HCT116 (cell line): ENCODE measurements at regions not wholly inside any gene's neighbourhood (a gene's known extent, or its start where the extent isn't known, plus 50 kb on each side); places are given as distances from the start of the nearest gene placed in this dataset.

Experiments used
- ATAC-seq: fragments of 200-7000 bp; cut with Tn5 transposase; 2 replicates; pipeline ENCODE4 v1.9.1; 2020; ENCODE audit warnings: mild to moderate bottlenecking, moderate library complexity
- BruUV-seq: library from RNA; stranded (reverse); fragments of 400-500 nt; replicated peaks from 2 replicates; lab custom pipeline; 2021; lab: Mats Ljungman, UMichigan
- CTCF ChIA-PET: fragments of 300-600 bp; sonication (Branson Sonifier 250); formaldehyde crosslinking; loops from one replicate; lab custom pipeline; 2021; ENCODE audit warnings: antibody characterized with exemption; lab: Charles Lee
- POLR2A ChIA-PET: fragments of 300-600, 350-600 bp; sonication (Branson Sonifier 250); formaldehyde crosslinking; loops from one replicate; lab custom pipeline; 2021; ENCODE audit warnings: antibody characterized with exemption; lab: Charles Lee
- RAD21 ChIA-PET, 2 experiments: fragments of 300-600 bp; sonication (Branson Sonifier 250); formaldehyde crosslinking; loops; one replicate each; lab custom pipeline; 2023; ENCODE audit warnings: low total read pairs in 2 of 2; ENCODE audit not compliant: uncharacterized antibody in 2 of 2, unreplicated experiment in 2 of 2, low non-redundant PET in 1 of 2; lab: Charles Lee
- DNase-seq: peaks from one replicate; pipeline ENCODE4 v3.0.0-alpha.2; 2010; ENCODE audit warnings: low read depth, low spot score
- H2AFZ ChIP-seq: fragments of 200-600 bp; shearing (Covaris generic), sonication (generic); 2 replicates; pipeline ENCODE4 v1.6.1; 2017; ENCODE audit warnings: low read depth, mixed run types, mixed read lengths, antibody characterized with exemption, low read length; ENCODE audit not compliant: poor library complexity, severe bottlenecking
- H3K27ac ChIP-seq: 2 replicates; pipeline ENCODE4 v1.5.1; 2012; ENCODE audit warnings: low read depth, low read length
- H3K27me3 ChIP-seq: fragments of 200-600 bp; sonication (generic); 2 replicates; pipeline ENCODE4 v1.6.1; 2016; ENCODE audit warnings: mixed run types, low read length, mixed read lengths; ENCODE audit not compliant: insufficient read depth
- H3K36me3 ChIP-seq, 2 experiments: fragments of 200-500 bp in 1 of 2; fragments of 200-600 bp in 1 of 2; sonication (Bioruptor generic) in 1 of 2; sonication (generic) in 1 of 2; 2 replicates each; pipeline versions ENCODE4 v1.5.1 to v1.6.1; 2014 to 2016; ENCODE audit warnings: low read length in 2 of 2, inconsistent platforms in 1 of 2, mixed read lengths in 1 of 2, mixed run types in 1 of 2; ENCODE audit not compliant: insufficient read depth in 2 of 2, control insufficient read depth in 1 of 2
- H3K4me1 ChIP-seq, 2 experiments: fragments of 200-600 bp in 1 of 2; sonication (generic) in 1 of 2; 2 replicates each; pipeline versions ENCODE4 v1.5.1 to v1.6.1; 2012 to 2017; ENCODE audit warnings: low read length in 2 of 2, inconsistent platforms in 1 of 2, mild to moderate bottlenecking in 1 of 2, mixed read lengths in 1 of 2, mixed run types in 1 of 2, moderate library complexity in 1 of 2; ENCODE audit not compliant: insufficient read depth in 2 of 2, control insufficient read depth in 1 of 2
- H3K4me2 ChIP-seq: fragments of 200-600 bp; sonication (generic); 2 replicates; pipeline ENCODE4 v1.6.1; 2017; ENCODE audit warnings: mixed run types, low read length, mixed read lengths
- H3K4me3 ChIP-seq, 2 experiments: fragments of 200-600 bp in 1 of 2; sonication (generic) in 1 of 2; replicated peaks in 1 of 2; 2 replicates each; pipeline ENCODE4 v1.5.1; 2011 to 2016; ENCODE audit warnings: low read length in 2 of 2, control low read depth in 1 of 2, low read depth in 1 of 2, mild to moderate bottlenecking in 1 of 2, mixed read lengths in 1 of 2, mixed run types in 1 of 2
- H3K79me2 ChIP-seq: fragments of 200-600 bp; sonication (generic); 2 replicates; pipeline ENCODE4 v1.6.1; 2017; ENCODE audit warnings: mild to moderate bottlenecking, mixed run types, low read length, moderate library complexity, mixed read lengths; ENCODE audit not compliant: insufficient read depth
- H3K9ac ChIP-seq: fragments of 200-600 bp; sonication (generic); 2 replicates; pipeline ENCODE4 v1.6.1; 2016; ENCODE audit warnings: low read length, mixed read lengths
- H3K9me2 ChIP-seq: fragments of 200-600 bp; sonication (generic), shearing (Covaris generic); 2 replicates; pipeline ENCODE4 v1.6.1; 2017; ENCODE audit warnings: mixed run types, mild to moderate bottlenecking, moderate library complexity; ENCODE audit not compliant: insufficient read depth
- H3K9me3 ChIP-seq, 2 experiments: fragments of 200-500 bp in 1 of 2; fragments of 200-600 bp in 1 of 2; sonication (Bioruptor generic) in 1 of 2; sonication (generic) in 1 of 2; 2 replicates each; pipeline ENCODE4 v1.6.1; 2014 to 2017; ENCODE audit warnings: low read length in 2 of 2, mixed read lengths in 2 of 2, inconsistent platforms in 1 of 2, low read depth in 1 of 2, mild to moderate bottlenecking in 1 of 2, mixed run types in 1 of 2, moderate library complexity in 1 of 2; ENCODE audit not compliant: control insufficient read depth in 1 of 2, insufficient read depth in 1 of 2
- H4K20me1 ChIP-seq: fragments of 200-600 bp; sonication (generic), shearing (Covaris generic); 2 replicates; pipeline ENCODE4 v1.6.1; 2017; ENCODE audit warnings: mixed run types, mild to moderate bottlenecking, moderate library complexity; ENCODE audit not compliant: insufficient read depth
- EGR1 ChIP-seq: IDR thresholded peaks from 2 replicates; pipeline ENCODE4 v1.6.1; 2012; ENCODE audit warnings: low read depth
- POLR2A ChIP-seq: IDR thresholded peaks from 2 replicates; pipeline ENCODE4 v1.7.0; 2011; ENCODE audit warnings: borderline replicate concordance; ENCODE audit not compliant: insufficient read depth, insufficient read length; ENCODE audit errors: extremely low read depth
- SIN3A ChIP-seq: IDR thresholded peaks from 2 replicates; pipeline ENCODE4 v1.6.1; 2012; ENCODE audit warnings: low read depth
- SRF ChIP-seq: IDR thresholded peaks from 2 replicates; pipeline ENCODE4 v1.6.1; 2012; ENCODE audit warnings: low read depth
- TCF7L2 ChIP-seq: IDR thresholded peaks from 2 replicates; pipeline ENCODE4 v1.7.0; 2011; ENCODE audit warnings: borderline replicate concordance, inconsistent platforms; ENCODE audit not compliant: insufficient read depth, insufficient read length; ENCODE audit errors: extremely low read depth
- ZFX ChIP-seq: fragments of 450-650 bp; IDR thresholded peaks from 2 replicates; pipeline ENCODE4 v1.6.1; 2017
- ZNF274 ChIP-seq: fragments of 200-500 bp; sonication (Bioruptor generic); IDR thresholded peaks from 2 replicates; pipeline ENCODE4 v1.6.1; 2014; ENCODE audit warnings: mild to moderate bottlenecking, low read depth, low read length, inconsistent platforms
- intact Hi-C: fragments of 100-400 bp; cut with micrococcal nuclease; formaldehyde crosslinking; loops from 2 replicates; pipeline ENCODE4 v1.10.0; 2022
- TF ChIP-seq, protein P1 (sequence below), 3 experiments: fragments of 200-600 bp in 1 of 3; sonication (generic) in 1 of 3; IDR thresholded peaks in 2 of 3; conservative IDR thresholded peaks in 1 of 3; 2 replicates each; pipeline ENCODE4 v1.5.1; 2012 to 2017; ENCODE audit warnings: low read depth in 2 of 3, low read length in 2 of 3, antibody characterized with exemption in 1 of 3, borderline replicate concordance in 1 of 3, control low read depth in 1 of 3, mild to moderate bottlenecking in 1 of 3, mixed read lengths in 1 of 3, mixed run types in 1 of 3, moderate library complexity in 1 of 3; ENCODE audit not compliant: insufficient read depth in 1 of 3
- TF ChIP-seq, protein P2 (sequence below): IDR thresholded peaks from 2 replicates; pipeline ENCODE4 v1.6.1; 2011; ENCODE audit warnings: mild to moderate bottlenecking, low read length, moderate library complexity; ENCODE audit not compliant: insufficient replicate concordance; ENCODE audit errors: extremely low read depth
- TF ChIP-seq, protein P3 (sequence below): IDR thresholded peaks from 2 replicates; pipeline ENCODE4 v1.6.1; 2012; ENCODE audit warnings: low read depth
- TF ChIP-seq, protein P4 (sequence below): IDR thresholded peaks from 2 replicates; pipeline ENCODE4 v1.6.1; 2012

DNA sequence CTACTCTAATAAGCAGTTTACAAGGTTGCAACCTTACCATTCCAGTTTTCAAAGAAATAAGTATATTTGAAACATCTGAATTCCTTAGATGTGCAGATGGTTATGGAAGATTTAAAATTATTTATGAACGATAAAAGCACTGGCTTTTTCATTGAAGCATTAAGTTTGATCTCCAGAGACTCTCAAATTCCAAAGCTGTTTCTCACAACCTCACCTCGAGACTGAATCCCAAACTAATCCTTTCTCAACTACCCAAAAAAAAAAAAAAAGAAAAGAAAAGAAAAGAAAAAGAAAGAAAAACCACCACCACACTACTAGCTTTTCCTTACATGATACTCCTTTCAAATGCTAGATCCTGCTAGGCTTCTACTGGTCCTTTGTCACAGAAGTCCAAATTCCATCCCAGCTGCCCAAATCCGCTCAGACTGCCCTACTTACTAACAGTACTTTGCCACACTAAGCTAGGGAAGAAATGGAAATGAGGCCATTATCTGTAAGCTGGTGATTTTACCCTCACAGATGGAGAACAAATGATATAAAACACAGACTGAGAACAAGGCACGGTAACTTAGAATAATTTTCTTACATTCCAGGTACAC is 100.6 kb upstream of the CDK1 start (continued):
- TF ChIP-seq, protein P1, sequence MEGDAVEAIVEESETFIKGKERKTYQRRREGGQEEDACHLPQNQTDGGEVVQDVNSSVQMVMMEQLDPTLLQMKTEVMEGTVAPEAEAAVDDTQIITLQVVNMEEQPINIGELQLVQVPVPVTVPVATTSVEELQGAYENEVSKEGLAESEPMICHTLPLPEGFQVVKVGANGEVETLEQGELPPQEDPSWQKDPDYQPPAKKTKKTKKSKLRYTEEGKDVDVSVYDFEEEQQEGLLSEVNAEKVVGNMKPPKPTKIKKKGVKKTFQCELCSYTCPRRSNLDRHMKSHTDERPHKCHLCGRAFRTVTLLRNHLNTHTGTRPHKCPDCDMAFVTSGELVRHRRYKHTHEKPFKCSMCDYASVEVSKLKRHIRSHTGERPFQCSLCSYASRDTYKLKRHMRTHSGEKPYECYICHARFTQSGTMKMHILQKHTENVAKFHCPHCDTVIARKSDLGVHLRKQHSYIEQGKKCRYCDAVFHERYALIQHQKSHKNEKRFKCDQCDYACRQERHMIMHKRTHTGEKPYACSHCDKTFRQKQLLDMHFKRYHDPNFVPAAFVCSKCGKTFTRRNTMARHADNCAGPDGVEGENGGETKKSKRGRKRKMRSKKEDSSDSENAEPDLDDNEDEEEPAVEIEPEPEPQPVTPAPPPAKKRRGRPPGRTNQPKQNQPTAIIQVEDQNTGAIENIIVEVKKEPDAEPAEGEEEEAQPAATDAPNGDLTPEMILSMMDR (IDR thresholded peaks at IDR 0.05 in 2 of 3, conservative IDR thresholded peaks at IDR 0.05 in 1 of 3; ENCODE audit: borderline replicate concordance in 1 of 3, insufficient read depth in 1 of 3, low read depth in 2 of 3, low read length in 2 of 3): no peak
- TF ChIP-seq TCF7L2: no peak
- no peak for TF ChIP-seq POLR2A
- TF ChIP-seq SRF: no peak
- no peak for TF ChIP-seq EGR1
- TF ChIP-seq, all 23 proteins: peak for 0

DNA sequence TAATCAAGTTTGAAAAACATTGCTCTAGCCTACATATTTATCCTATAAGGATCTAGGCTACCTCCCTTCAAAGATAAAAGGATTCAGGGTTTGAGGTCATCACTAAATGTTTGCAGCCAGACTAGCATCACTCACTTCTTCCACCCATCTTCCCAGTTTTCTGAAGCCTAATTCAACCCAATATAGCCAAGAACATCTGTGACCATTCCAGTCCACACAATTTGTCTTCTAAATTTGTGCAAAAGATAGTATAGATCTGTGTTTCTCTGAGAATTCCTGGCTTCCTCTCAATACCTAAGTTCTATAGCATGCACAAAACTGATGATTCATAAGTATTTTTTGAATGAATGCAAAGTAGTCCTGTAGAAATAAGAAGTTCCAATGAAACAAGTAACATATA is 103.0 kb upstream of the CDK1 start:
- no peaks in the 10 kb centered on the region for H3K79me2 ChIP-seq
- no peak for DNase-seq
- no peak overlapping the region for H3K9ac ChIP-seq
- H2AFZ ChIP-seq: no peak overlapping the region
- no peaks in the 10 kb centered on the region for H4K20me1 ChIP-seq
- no peaks in the 10 kb centered on the region for H3K4me1 ChIP-seq
- TF ChIP-seq, protein P2, sequence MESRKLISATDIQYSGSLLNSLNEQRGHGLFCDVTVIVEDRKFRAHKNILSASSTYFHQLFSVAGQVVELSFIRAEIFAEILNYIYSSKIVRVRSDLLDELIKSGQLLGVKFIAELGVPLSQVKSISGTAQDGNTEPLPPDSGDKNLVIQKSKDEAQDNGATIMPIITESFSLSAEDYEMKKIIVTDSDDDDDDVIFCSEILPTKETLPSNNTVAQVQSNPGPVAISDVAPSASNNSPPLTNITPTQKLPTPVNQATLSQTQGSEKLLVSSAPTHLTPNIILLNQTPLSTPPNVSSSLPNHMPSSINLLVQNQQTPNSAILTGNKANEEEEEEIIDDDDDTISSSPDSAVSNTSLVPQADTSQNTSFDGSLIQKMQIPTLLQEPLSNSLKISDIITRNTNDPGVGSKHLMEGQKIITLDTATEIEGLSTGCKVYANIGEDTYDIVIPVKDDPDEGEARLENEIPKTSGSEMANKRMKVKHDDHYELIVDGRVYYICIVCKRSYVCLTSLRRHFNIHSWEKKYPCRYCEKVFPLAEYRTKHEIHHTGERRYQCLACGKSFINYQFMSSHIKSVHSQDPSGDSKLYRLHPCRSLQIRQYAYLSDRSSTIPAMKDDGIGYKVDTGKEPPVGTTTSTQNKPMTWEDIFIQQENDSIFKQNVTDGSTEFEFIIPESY: no peak
- no peak for TF ChIP-seq TCF7L2
- TF ChIP-seq SRF: no peak
- TF ChIP-seq, protein P3, sequence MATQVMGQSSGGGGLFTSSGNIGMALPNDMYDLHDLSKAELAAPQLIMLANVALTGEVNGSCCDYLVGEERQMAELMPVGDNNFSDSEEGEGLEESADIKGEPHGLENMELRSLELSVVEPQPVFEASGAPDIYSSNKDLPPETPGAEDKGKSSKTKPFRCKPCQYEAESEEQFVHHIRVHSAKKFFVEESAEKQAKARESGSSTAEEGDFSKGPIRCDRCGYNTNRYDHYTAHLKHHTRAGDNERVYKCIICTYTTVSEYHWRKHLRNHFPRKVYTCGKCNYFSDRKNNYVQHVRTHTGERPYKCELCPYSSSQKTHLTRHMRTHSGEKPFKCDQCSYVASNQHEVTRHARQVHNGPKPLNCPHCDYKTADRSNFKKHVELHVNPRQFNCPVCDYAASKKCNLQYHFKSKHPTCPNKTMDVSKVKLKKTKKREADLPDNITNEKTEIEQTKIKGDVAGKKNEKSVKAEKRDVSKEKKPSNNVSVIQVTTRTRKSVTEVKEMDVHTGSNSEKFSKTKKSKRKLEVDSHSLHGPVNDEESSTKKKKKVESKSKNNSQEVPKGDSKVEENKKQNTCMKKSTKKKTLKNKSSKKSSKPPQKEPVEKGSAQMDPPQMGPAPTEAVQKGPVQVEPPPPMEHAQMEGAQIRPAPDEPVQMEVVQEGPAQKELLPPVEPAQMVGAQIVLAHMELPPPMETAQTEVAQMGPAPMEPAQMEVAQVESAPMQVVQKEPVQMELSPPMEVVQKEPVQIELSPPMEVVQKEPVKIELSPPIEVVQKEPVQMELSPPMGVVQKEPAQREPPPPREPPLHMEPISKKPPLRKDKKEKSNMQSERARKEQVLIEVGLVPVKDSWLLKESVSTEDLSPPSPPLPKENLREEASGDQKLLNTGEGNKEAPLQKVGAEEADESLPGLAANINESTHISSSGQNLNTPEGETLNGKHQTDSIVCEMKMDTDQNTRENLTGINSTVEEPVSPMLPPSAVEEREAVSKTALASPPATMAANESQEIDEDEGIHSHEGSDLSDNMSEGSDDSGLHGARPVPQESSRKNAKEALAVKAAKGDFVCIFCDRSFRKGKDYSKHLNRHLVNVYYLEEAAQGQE: no peak
- TF ChIP-seq EGR1: no peak
- no peak for TF ChIP-seq ZNF274
- TF ChIP-seq ZFX: no peak
- TF ChIP-seq, protein P1 (IDR thresholded peaks at IDR 0.05 in 2 of 3, conservative IDR thresholded peaks at IDR 0.05 in 1 of 3; ENCODE audit: borderline replicate concordance in 1 of 3, insufficient read depth in 1 of 3, low read depth in 2 of 3, low read length in 2 of 3): no peak
- TF ChIP-seq, protein P4, sequence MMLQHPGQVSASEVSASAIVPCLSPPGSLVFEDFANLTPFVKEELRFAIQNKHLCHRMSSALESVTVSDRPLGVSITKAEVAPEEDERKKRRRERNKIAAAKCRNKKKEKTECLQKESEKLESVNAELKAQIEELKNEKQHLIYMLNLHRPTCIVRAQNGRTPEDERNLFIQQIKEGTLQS: no peak
- no peak for TF ChIP-seq SIN3A
- H3K4me3 ChIP-seq: no peak overlapping the region
- no TSS peak for BruUV-seq
- H3K36me3 ChIP-seq: no peaks in the 10 kb centered on the region
- ATAC-seq: no peak
- intact Hi-C loops: no loop called here
- H3K27ac ChIP-seq: no peak overlapping the region
- peaks cover 0 to 13% of the 10 kb centered on the region in 2 experiments; a peak in 1 of 4 replicates for H3K9me3 ChIP-seq
- POLR2A ChIA-PET: no interaction called here
- H3K4me2 ChIP-seq: no peak overlapping the region
- CTCF ChIA-PET: no interaction called here
- H3K27me3 ChIP-seq: no peaks in the 10 kb centered on the region
- H3K9me2 ChIP-seq: no peaks in the 10 kb centered on the region
- RAD21 ChIA-PET: no interaction called here
